ENCODE measurements at regions not wholly inside any gene's neighbourhood (a gene's known extent, or its start where the extent isn't known, plus 50 kb on each side); places are given as distances from the start of the nearest gene placed in this dataset.

- Histone ChIP-seq H3K4me2 (ENCODE audit: low read length) (no peak overlapping the region), H3K9me3 (ENCODE audit: insufficient read depth, low read length) (no peaks in the 10 kb centered on the region), H3K4me1 (ENCODE audit: low read length) (peaks cover 28% of the 10 kb centered on the region), H4K20me1 (ENCODE audit: insufficient read depth, low read length) (no peaks in the 10 kb centered on the region), H3K27me3 (ENCODE audit: low read depth, low read length) (peaks cover 27% of the 10 kb centered on the region), H3K27ac (ENCODE audit: low read length) (no peak overlapping the region), H3K9ac (ENCODE audit: low read length) (no peak overlapping the region), H3K79me2 (ENCODE audit: low read length) (no peaks in the 10 kb centered on the region), H3K4me3 (ENCODE audit: low read length) (no peak overlapping the region), H3K36me3 (replicated peaks; ENCODE audit: low read depth, low read length) (no peaks in the 10 kb centered on the region), H2AFZ (ENCODE audit: low read depth, low read length) (no peak overlapping the region)
- TF ChIP-seq, protein P1, sequence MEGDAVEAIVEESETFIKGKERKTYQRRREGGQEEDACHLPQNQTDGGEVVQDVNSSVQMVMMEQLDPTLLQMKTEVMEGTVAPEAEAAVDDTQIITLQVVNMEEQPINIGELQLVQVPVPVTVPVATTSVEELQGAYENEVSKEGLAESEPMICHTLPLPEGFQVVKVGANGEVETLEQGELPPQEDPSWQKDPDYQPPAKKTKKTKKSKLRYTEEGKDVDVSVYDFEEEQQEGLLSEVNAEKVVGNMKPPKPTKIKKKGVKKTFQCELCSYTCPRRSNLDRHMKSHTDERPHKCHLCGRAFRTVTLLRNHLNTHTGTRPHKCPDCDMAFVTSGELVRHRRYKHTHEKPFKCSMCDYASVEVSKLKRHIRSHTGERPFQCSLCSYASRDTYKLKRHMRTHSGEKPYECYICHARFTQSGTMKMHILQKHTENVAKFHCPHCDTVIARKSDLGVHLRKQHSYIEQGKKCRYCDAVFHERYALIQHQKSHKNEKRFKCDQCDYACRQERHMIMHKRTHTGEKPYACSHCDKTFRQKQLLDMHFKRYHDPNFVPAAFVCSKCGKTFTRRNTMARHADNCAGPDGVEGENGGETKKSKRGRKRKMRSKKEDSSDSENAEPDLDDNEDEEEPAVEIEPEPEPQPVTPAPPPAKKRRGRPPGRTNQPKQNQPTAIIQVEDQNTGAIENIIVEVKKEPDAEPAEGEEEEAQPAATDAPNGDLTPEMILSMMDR (IDR thresholded peaks at IDR 0.05; ENCODE audit: low read depth, low read length) = no peak
- no peak for TF ChIP-seq EZH2phosphoT487 (IDR thresholded peaks at IDR 0.05; ENCODE audit: low read depth)
These were observed 51.7 kb upstream of the RTL6 start for GRCh38 chr22:44549701-44550100.

DNA sequence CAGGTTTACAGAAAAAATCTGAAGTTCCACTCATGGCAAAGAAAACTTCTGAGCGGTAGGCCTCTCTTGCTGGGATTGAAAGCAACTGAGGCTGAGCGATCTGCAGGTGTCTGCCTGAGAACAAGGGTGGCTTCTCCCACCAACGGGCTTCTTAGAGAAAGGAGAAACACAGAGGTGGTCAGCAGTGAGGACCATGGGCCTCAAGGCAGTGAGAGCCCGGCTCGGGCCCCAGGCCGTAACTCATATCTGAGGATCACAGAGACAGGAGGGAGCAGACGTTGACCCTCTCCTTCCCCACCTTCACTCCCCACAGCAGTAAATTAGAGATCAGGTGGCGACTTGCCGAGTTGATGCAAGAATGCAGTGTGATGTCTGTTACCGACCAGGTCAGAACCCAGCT is 50.9 kb upstream of the RTL6 start:
- Histone ChIP-seq H3K9me3 (ENCODE audit: insufficient read depth, low read length) (no peaks in the 10 kb centered on the region), H3K36me3 (replicated peaks; ENCODE audit: low read depth, low read length) (no peaks in the 10 kb centered on the region), H3K79me2 (ENCODE audit: low read length) (no peaks in the 10 kb centered on the region), H2AFZ (ENCODE audit: low read depth, low read length) (no peak overlapping the region), H3K27me3 (ENCODE audit: low read depth, low read length) (peaks cover 27% of the 10 kb centered on the region; the same call in 1 of the 2 replicates), H3K4me3 (ENCODE audit: low read length) (no peak overlapping the region), H3K9ac (ENCODE audit: low read length) (no peak overlapping the region), H3K4me1 (ENCODE audit: low read length) (peaks cover 35% of the 10 kb centered on the region), H3K27ac (ENCODE audit: low read length) (no peak overlapping the region), H3K4me2 (ENCODE audit: low read length) (no peak overlapping the region), H4K20me1 (ENCODE audit: insufficient read depth, low read length) (no peaks in the 10 kb centered on the region)
- TF ChIP-seq, protein P1 (IDR thresholded peaks at IDR 0.05; ENCODE audit: low read depth, low read length) = no peak
- no peak for TF ChIP-seq EZH2phosphoT487 (IDR thresholded peaks at IDR 0.05; ENCODE audit: low read depth)

All from OCI-LY3 (cell line).